GM23248 (cell line): ENCODE measurements at regions not wholly inside any gene's neighbourhood (a gene's known extent, or its start where the extent isn't known, plus 50 kb on each side); places are given as distances from the start of the nearest gene placed in this dataset.
"Not testable (repeated sequence)": the region's sequence is repeated elsewhere in the genome, so short reads cannot be mapped to it uniquely, and the experiment has no call there.

Source experiments
- DNase-seq: peaks from one replicate; pipeline ENCODE4 v3.0.0-alpha.2; 2015
- H2AFZ ChIP-seq: fragments of 200-600 bp; sonication (generic); 2 replicates; pipeline ENCODE4 v1.6.1; 2016; ENCODE audit warnings: antibody characterized with exemption
- H3F3A ChIP-seq: fragments of 200-600 bp; sonication (generic); 2 replicates; pipeline ENCODE4 v1.6.1; 2016; ENCODE audit warnings: mild to moderate bottlenecking, antibody characterized with exemption, mixed run types; ENCODE audit not compliant: insufficient read depth
- H3K27ac ChIP-seq: fragments of 200-600 bp; sonication (generic); 2 replicates; pipeline ENCODE4 v1.5.1; 2016; ENCODE audit warnings: mild to moderate bottlenecking
- H3K27me3 ChIP-seq: fragments of 200-600 bp; sonication (generic); replicated peaks from 2 replicates; pipeline ENCODE4 v1.6.1; 2016; ENCODE audit warnings: mild to moderate bottlenecking; ENCODE audit not compliant: insufficient read depth
- H3K36me3 ChIP-seq: fragments of 200-600 bp; sonication (generic); 2 replicates; pipeline ENCODE4 v1.6.1; 2016; ENCODE audit warnings: low read depth, mild to moderate bottlenecking
- H3K4me1 ChIP-seq: fragments of 200-600 bp; sonication (generic); 2 replicates; pipeline ENCODE4 v1.6.1; 2016; ENCODE audit warnings: mild to moderate bottlenecking; ENCODE audit not compliant: insufficient read depth
- H3K4me2 ChIP-seq: fragments of 200-600 bp; sonication (generic); one replicate; pipeline ENCODE4 v1.6.1; 2016; ENCODE audit warnings: mild to moderate bottlenecking; ENCODE audit not compliant: unreplicated experiment
- H3K4me3 ChIP-seq: fragments of 200-600 bp; sonication (generic); 2 replicates; pipeline ENCODE4 v1.5.1; 2016; ENCODE audit warnings: mild to moderate bottlenecking
- H3K79me2 ChIP-seq: fragments of 200-600 bp; sonication (generic); 2 replicates; pipeline ENCODE4 v1.6.1; 2016; ENCODE audit warnings: mild to moderate bottlenecking; ENCODE audit not compliant: insufficient read depth
- H3K9ac ChIP-seq: fragments of 200-600 bp; sonication (generic); 2 replicates; pipeline ENCODE4 v1.6.1; 2016; ENCODE audit warnings: mild to moderate bottlenecking
- H3K9me2 ChIP-seq: fragments of 200-600 bp; sonication (generic); 2 replicates; pipeline ENCODE4 v1.6.1; 2016; ENCODE audit warnings: mixed run types, mild to moderate bottlenecking, moderate library complexity; ENCODE audit not compliant: insufficient read depth
- H3K9me3 ChIP-seq: fragments of 200-600 bp; sonication (generic); one replicate; pipeline ENCODE4 v1.6.1; 2017; ENCODE audit warnings: low read depth
- H4K20me1 ChIP-seq: fragments of 200-600 bp; sonication (generic); 2 replicates; pipeline ENCODE4 v1.6.0; 2016; ENCODE audit not compliant: insufficient read depth
- EZH2 ChIP-seq: fragments of 200-600 bp; sonication (generic); IDR thresholded peaks from 2 replicates; pipeline ENCODE4 v1.6.1; 2018; ENCODE audit warnings: antibody characterized with exemption, mild to moderate bottlenecking; ENCODE audit not compliant: insufficient read depth, poor library complexity, severe bottlenecking
- EZH2phosphoT487 ChIP-seq: fragments of 200-600 bp; sonication (generic); IDR thresholded peaks from 2 replicates; pipeline ENCODE4 v1.6.1; 2018; ENCODE audit warnings: antibody characterized with exemption, moderate library complexity, mild to moderate bottlenecking, low read depth; ENCODE audit not compliant: insufficient read depth
- WGBS, 2 experiments: methylation state at CpG; one replicate each; pipeline ENCODE4 v1.1.6; 2015 to 2017; ENCODE audit warnings: low lambda C conversion rate in 2 of 2, low coverage in 1 of 2; ENCODE audit errors: missing lambda C conversion rate in 2 of 2; 5-methylcytosine and 5-hydroxymethylcytosine counted together
- in situ Hi-C: fragments of 300-500 bp; cut with MboI; formaldehyde crosslinking; loops from 2 replicates; pipeline ENCODE4 v1.15.0; 2020

GRCh38 chr5:104033186-104033585 lies 470.6 kb upstream of the NUDT12 start:
- H3K4me2 ChIP-seq = not testable (repeated sequence)

GRCh38 chr5:104024538-104024937 lies 461.9 kb upstream of the NUDT12 start:
- Histone ChIP-seq H3K9me3 (peaks cover 7% of the 10 kb centered on the region), H3K9me2 (no peaks in the 10 kb centered on the region), H3K27ac (no peak overlapping the region), H2AFZ (no peak overlapping the region), H3K4me3 (no peak overlapping the region), H3F3A (no peaks in the 10 kb centered on the region), H4K20me1 (no peaks in the 10 kb centered on the region), H3K4me2 (no peak overlapping the region), H3K4me1 (no peaks in the 10 kb centered on the region), H3K79me2 (no peaks in the 10 kb centered on the region), H3K36me3 (no peaks in the 10 kb centered on the region), H3K9ac (no peak overlapping the region), H3K27me3 (no peaks in the 10 kb centered on the region)
- DNase-seq = no peak
- WGBS, 2 experiments = 26 to 47% methylated on average over 5 of the region's 5 CpGs
- TF ChIP-seq EZH2 = no peak
- no peak for TF ChIP-seq EZH2phosphoT487
- in situ Hi-C loops = no loop called here

More at GRCh38 chr5:104033186-104033585, 470.6 kb upstream of the NUDT12 start:
- H3K27me3 ChIP-seq, in situ Hi-C loops, H4K20me1 ChIP-seq, H3K9me2 ChIP-seq, H3K36me3 ChIP-seq, H3K9me3 ChIP-seq, DNase-seq, H3K4me1 ChIP-seq, H3K9ac ChIP-seq, H3K4me3 ChIP-seq, H3K79me2 ChIP-seq, H2AFZ ChIP-seq, H3K27ac ChIP-seq, H3F3A ChIP-seq: not testable (repeated sequence)
- 13 to 15% methylated on average over 4 of the region's 4 CpGs for WGBS, 2 experiments

- in situ Hi-C loops = no loop called here
- WGBS, 2 experiments = 18 to 25% methylated on average over 2 of the region's 2 CpGs
- Histone ChIP-seq H3K9ac (no peak overlapping the region), H2AFZ (no peak overlapping the region), H3K36me3 (no peaks in the 10 kb centered on the region), H3K79me2 (no peaks in the 10 kb centered on the region), H3K4me3 (no peak overlapping the region), H3K27me3 (no peaks in the 10 kb centered on the region), H4K20me1 (no peaks in the 10 kb centered on the region), H3K4me1 (no peaks in the 10 kb centered on the region), H3K4me2 (no peak overlapping the region), H3F3A (no peaks in the 10 kb centered on the region), H3K9me2 (no peaks in the 10 kb centered on the region), H3K27ac (no peak overlapping the region), H3K9me3 (peaks cover 7% of the 10 kb centered on the region)
- TF ChIP-seq EZH2phosphoT487 (no peak), EZH2 (no peak)
- DNase-seq = no peak
Measured at GRCh38 chr5:104023739-104024138, 461.1 kb upstream of the NUDT12 start.

GRCh38 chr5:104019956-104020355 lies 457.4 kb upstream of the NUDT12 start:
- no peaks in the 10 kb centered on the region for H3K4me1 ChIP-seq
- in situ Hi-C loops = no loop called here
- no peaks in the 10 kb centered on the region for H3K9me2 ChIP-seq
- H3K4me2 ChIP-seq = no peak overlapping the region
- H3K27me3 ChIP-seq = no peaks in the 10 kb centered on the region
- no peak for DNase-seq
- H2AFZ ChIP-seq = no peak overlapping the region
- H3K27ac ChIP-seq = no peak overlapping the region
- no peaks in the 10 kb centered on the region for H3K79me2 ChIP-seq
- H3K9me3 ChIP-seq = peaks cover 7% of the 10 kb centered on the region
- no peak for TF ChIP-seq EZH2
- TF ChIP-seq EZH2phosphoT487 = no peak
- no peak overlapping the region for H3K4me3 ChIP-seq
- H3F3A ChIP-seq = no peaks in the 10 kb centered on the region
- H3K36me3 ChIP-seq = no peaks in the 10 kb centered on the region
- no peak overlapping the region for H3K9ac ChIP-seq
- WGBS, 2 experiments = 6 to 8% methylated on average over 2 of the region's 2 CpGs
- H4K20me1 ChIP-seq = no peaks in the 10 kb centered on the region

GRCh38 chr5:104018299-104018698 lies 455.7 kb upstream of the NUDT12 start:
- Histone ChIP-seq H3K9me2 (no peaks in the 10 kb centered on the region), H2AFZ (no peak overlapping the region), H3F3A (no peaks in the 10 kb centered on the region), H3K9ac (no peak overlapping the region), H3K27ac (no peak overlapping the region), H3K4me3 (no peak overlapping the region), H3K4me1 (no peaks in the 10 kb centered on the region), H3K36me3 (no peaks in the 10 kb centered on the region), H3K9me3 (peaks cover 7% of the 10 kb centered on the region), H3K27me3 (no peaks in the 10 kb centered on the region), H3K79me2 (no peaks in the 10 kb centered on the region), H4K20me1 (no peaks in the 10 kb centered on the region), H3K4me2 (no peak overlapping the region)
- in situ Hi-C loops = no loop called here
- DNase-seq = no peak
- TF ChIP-seq EZH2phosphoT487 = no peak
- TF ChIP-seq EZH2 = no peak
